WTC11 (cell line): ENCODE measurements at regions not wholly inside any gene's neighbourhood (a gene's known extent, or its start where the extent isn't known, plus 50 kb on each side); places are given as distances from the start of the nearest gene placed in this dataset.

Experiments used
- ATAC-seq: fragments of 200-7000 bp; cut with Tn5 transposase; 2 replicates; pipeline ENCODE4 v1.10.0; 2021; ENCODE audit warnings: mild to moderate bottlenecking, moderate library complexity
- CTCF ChIA-PET: fragments of 300-600 bp; sonication (Branson Sonifier 250); formaldehyde crosslinking; loops from one replicate; lab custom pipeline; 2021; ENCODE audit warnings: antibody characterized with exemption; lab: Charles Lee
- POLR2A ChIA-PET: fragments of 350-600 bp; sonication (Branson Sonifier 250); formaldehyde crosslinking; loops from one replicate; lab custom pipeline; 2021; ENCODE audit warnings: antibody characterized with exemption; lab: Charles Lee
- DNase-seq: peaks from one replicate; pipeline ENCODE4 v3.0.0; 2021; ENCODE audit warnings: low spot score
- H3K27ac Mint-ChIP-seq: 2 replicates; pipeline ENCODE4 v1.8.0; 2021; ENCODE audit warnings: mixed read lengths
- H3K27me3 Mint-ChIP-seq: 2 replicates; pipeline ENCODE4 v1.8.0; 2021; ENCODE audit warnings: low read depth, mild to moderate bottlenecking, moderate library complexity, mixed read lengths
- H3K36me3 Mint-ChIP-seq: 2 replicates; pipeline ENCODE4 v1.8.0; 2021; ENCODE audit warnings: mixed read lengths
- H3K4me1 Mint-ChIP-seq: 2 replicates; pipeline ENCODE4 v1.8.0; 2022; ENCODE audit warnings: mixed read lengths
- H3K4me3 Mint-ChIP-seq: 2 replicates; pipeline ENCODE4 v1.8.0; 2021; ENCODE audit warnings: mild to moderate bottlenecking, moderate library complexity, mixed read lengths
- H3K9me3 Mint-ChIP-seq: 2 replicates; pipeline ENCODE4 v1.8.0; 2021; ENCODE audit warnings: mixed read lengths
- AR ChIP-seq: fragments of 250-450 bp; sonication (Bioruptor Pico); IDR thresholded peaks from 2 replicates; pipeline ENCODE4 v1.9.0; 2021; ENCODE audit warnings: mild to moderate bottlenecking
- CBFB ChIP-seq: sonication (generic); formaldehyde crosslinking; IDR thresholded peaks from 2 replicates; pipeline ENCODE4 v1.8.1; 2022; ENCODE audit warnings: mild to moderate bottlenecking, low read depth, missing genetic modification reagents
- CDX4 ChIP-seq: fragments of 250-450 bp; sonication (Bioruptor Pico); IDR thresholded peaks from 2 replicates; pipeline ENCODE4 v1.9.0; 2021; ENCODE audit warnings: moderate library complexity, mild to moderate bottlenecking, inconsistent platforms, borderline replicate concordance
- E2F1 ChIP-seq: sonication (generic); formaldehyde crosslinking; IDR thresholded peaks from 2 replicates; pipeline ENCODE4 v1.8.0; 2022; ENCODE audit warnings: mild to moderate bottlenecking, missing genetic modification reagents
- E2F5 ChIP-seq: sonication (generic); formaldehyde crosslinking; IDR thresholded peaks from 2 replicates; pipeline ENCODE4 v1.8.1; 2022; ENCODE audit warnings: mild to moderate bottlenecking, moderate library complexity, missing genetic modification reagents
- ESRRA ChIP-seq: sonication (generic); formaldehyde crosslinking; IDR thresholded peaks from 2 replicates; pipeline ENCODE4 v1.8.1; 2022; ENCODE audit warnings: mild to moderate bottlenecking, missing genetic modification reagents, borderline replicate concordance
- GABPB1 ChIP-seq: sonication (generic); formaldehyde crosslinking; IDR thresholded peaks from 2 replicates; pipeline ENCODE4 v1.8.1; 2023; ENCODE audit warnings: mild to moderate bottlenecking, missing genetic modification reagents
- HMGA2 ChIP-seq: fragments of 250-450 bp; sonication (Bioruptor Pico); IDR thresholded peaks from 2 replicates; pipeline ENCODE4 v1.4.0; 2021; ENCODE audit warnings: mild to moderate bottlenecking, moderate library complexity
- HMGXB4 ChIP-seq: sonication (generic); formaldehyde crosslinking; IDR thresholded peaks from 2 replicates; pipeline ENCODE4 v1.8.1; 2023; ENCODE audit warnings: mild to moderate bottlenecking, moderate library complexity, missing genetic modification reagents
- IRF1 ChIP-seq: sonication (generic); formaldehyde crosslinking; IDR thresholded peaks from 2 replicates; pipeline ENCODE4 v1.8.0; 2023; ENCODE audit warnings: missing genetic modification reagents
- IRF2 ChIP-seq: sonication (generic); formaldehyde crosslinking; IDR thresholded peaks from 2 replicates; pipeline ENCODE4 v1.8.0; 2022; ENCODE audit warnings: low read depth, missing genetic modification reagents, borderline replicate concordance
- OVOL2 ChIP-seq: fragments of 250-450 bp; sonication (Bioruptor Pico); IDR thresholded peaks from 2 replicates; pipeline ENCODE4 v1.9.0; 2021; ENCODE audit warnings: mild to moderate bottlenecking, borderline replicate concordance
- SMAD4 ChIP-seq: sonication (generic); formaldehyde crosslinking; IDR thresholded peaks from 2 replicates; pipeline ENCODE4 v1.8.0; 2022; ENCODE audit warnings: mild to moderate bottlenecking, missing genetic modification reagents
- SOX15 ChIP-seq: fragments of 250-450 bp; sonication (Bioruptor Pico); IDR thresholded peaks from 2 replicates; pipeline ENCODE4 v1.9.0; 2021; ENCODE audit warnings: mild to moderate bottlenecking
- TCF7 ChIP-seq: sonication (generic); formaldehyde crosslinking; IDR thresholded peaks from 2 replicates; pipeline ENCODE4 v1.8.0; 2022; ENCODE audit warnings: mild to moderate bottlenecking, low read depth, missing genetic modification reagents, moderate library complexity
- TEAD4 ChIP-seq: sonication (generic); formaldehyde crosslinking; IDR thresholded peaks from 2 replicates; pipeline ENCODE4 v1.8.0; 2022; ENCODE audit warnings: mild to moderate bottlenecking, missing genetic modification reagents
- TP53 ChIP-seq: sonication (generic); formaldehyde crosslinking; IDR thresholded peaks from 2 replicates; pipeline ENCODE4 v1.8.1; 2023; ENCODE audit warnings: mild to moderate bottlenecking, missing genetic modification reagents
- USF1 ChIP-seq: sonication (generic); formaldehyde crosslinking; IDR thresholded peaks from 2 replicates; pipeline ENCODE4 v1.8.0; 2022; ENCODE audit warnings: mild to moderate bottlenecking, missing genetic modification reagents
- ZBTB43 ChIP-seq: sonication (generic); formaldehyde crosslinking; IDR thresholded peaks from 2 replicates; pipeline ENCODE4 v1.8.1; 2023; ENCODE audit warnings: mild to moderate bottlenecking, missing genetic modification reagents
- ZNF121 ChIP-seq: sonication (generic); formaldehyde crosslinking; IDR thresholded peaks from 2 replicates; pipeline ENCODE4 v1.8.0; 2023; ENCODE audit warnings: missing genetic modification reagents
- ZNF263 ChIP-seq: sonication (generic); formaldehyde crosslinking; IDR thresholded peaks from 2 replicates; pipeline ENCODE4 v1.8.1; 2022; ENCODE audit warnings: low read depth, mild to moderate bottlenecking, moderate library complexity, missing genetic modification reagents
- ZNF671 ChIP-seq: fragments of 250-450 bp; sonication (Bioruptor Pico); IDR thresholded peaks from 2 replicates; pipeline ENCODE4 v1.8.0; 2021; ENCODE audit warnings: mild to moderate bottlenecking

GRCh38 chr4:130131536-130131935, 1035.6 kb downstream of the C4orf33 start:
- Mint-ChIP-seq H3K9me3 (peaks cover 75% of the 10 kb centered on the region), H3K4me1 (peaks cover 7% of the 10 kb centered on the region), H3K36me3 (peaks cover 40% of the 10 kb centered on the region), H3K4me3 (no peak overlapping the region), H3K27ac (no peak overlapping the region), H3K27me3 (no peaks in the 10 kb centered on the region)
- TF ChIP-seq ZNF671 (CRISPR knock-in tag) = no peak
- no peak for TF ChIP-seq ZNF263 (CRISPR knock-in tag)
- TF ChIP-seq AR (CRISPR knock-in tag) = no peak
- no peak for TF ChIP-seq IRF1 (CRISPR knock-in tag)
- ChIA-PET POLR2A (no interaction called here), CTCF (no interaction called here)
- ATAC-seq = no peak
- DNase-seq = no peak

- CTCF ChIA-PET = no interaction called here
These were observed 1045.7 kb downstream of the C4orf33 start for GRCh38 chr4:130141651-130142050.

GRCh38 chr4:130143656-130144055, 1047.7 kb downstream of the C4orf33 start:
- ChIA-PET CTCF (no interaction called here), POLR2A (no interaction called here)
- Mint-ChIP-seq H3K4me3 (no peak overlapping the region), H3K36me3 (no peaks in the 10 kb centered on the region), H3K27ac (no peak overlapping the region), H3K27me3 (no peaks in the 10 kb centered on the region), H3K4me1 (peaks cover 17% of the 10 kb centered on the region), H3K9me3 (no peaks in the 10 kb centered on the region)
- ATAC-seq (no peak), DNase-seq (no peak)
- TF ChIP-seq E2F5 (CRISPR knock-in tag) (no peak), HMGXB4 (no peak), USF1 (no peak), E2F1 (no peak), CBFB (CRISPR knock-in tag) (no peak), GABPB1 (CRISPR knock-in tag) (no peak), OVOL2 (CRISPR knock-in tag) (no peak), TEAD4 (CRISPR knock-in tag) (no peak)

More at GRCh38 chr4:130141651-130142050, 1045.7 kb downstream of the C4orf33 start:
- TF ChIP-seq ZNF121 (no peak), E2F1 (no peak), TP53 (no peak), ZNF671 (CRISPR knock-in tag) (no peak), IRF2 (CRISPR knock-in tag) (no peak), HMGA2 (CRISPR knock-in tag) (no peak), TCF7 (CRISPR knock-in tag) (no peak), ZBTB43 (no peak), CDX4 (CRISPR knock-in tag) (no peak), SOX15 (CRISPR knock-in tag) (no peak), SMAD4 (CRISPR knock-in tag) (no peak), ESRRA (CRISPR knock-in tag) (no peak)
- TF ChIP-seq, all 79 proteins: peak for 0
- ATAC-seq = no peak
- H3K27ac Mint-ChIP-seq = no peak overlapping the region
- H3K9me3 Mint-ChIP-seq = no peaks in the 10 kb centered on the region
- DNase-seq = no peak
- H3K4me3 Mint-ChIP-seq = no peak overlapping the region
- no peaks in the 10 kb centered on the region for H3K36me3 Mint-ChIP-seq
- no peaks in the 10 kb centered on the region for H3K4me1 Mint-ChIP-seq
- no peaks in the 10 kb centered on the region for H3K27me3 Mint-ChIP-seq
- POLR2A ChIA-PET = no interaction called here
